ENCODE measurements at regions not wholly inside any gene's neighbourhood (a gene's known extent, or its start where the extent isn't known, plus 50 kb on each side); places are given as distances from the start of the nearest gene placed in this dataset.

DNA sequence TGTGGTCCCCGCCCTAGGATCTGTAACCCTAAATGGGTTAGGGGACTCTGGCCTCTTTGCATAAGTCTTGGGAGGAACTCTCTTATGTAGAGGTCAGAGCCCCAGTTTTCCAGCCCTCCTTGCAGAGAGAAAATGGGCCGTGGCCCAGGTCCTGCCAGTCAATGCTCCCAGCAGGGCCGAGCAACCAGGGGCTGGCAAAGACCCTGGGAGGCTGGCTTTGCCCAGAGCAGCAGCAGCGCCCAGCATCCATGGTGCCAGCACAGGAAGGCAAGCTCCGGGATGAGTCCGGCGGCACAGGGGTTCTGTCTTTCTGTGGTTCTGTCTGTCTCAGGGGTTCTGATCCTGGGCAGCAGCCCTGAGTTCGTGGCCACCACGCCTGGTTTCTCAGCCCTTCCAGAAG lies 684.8 kb downstream of the BRD1 start:
- no peak for DNase-seq (ENCODE audit: low read depth in 2 of 2)

DNA sequence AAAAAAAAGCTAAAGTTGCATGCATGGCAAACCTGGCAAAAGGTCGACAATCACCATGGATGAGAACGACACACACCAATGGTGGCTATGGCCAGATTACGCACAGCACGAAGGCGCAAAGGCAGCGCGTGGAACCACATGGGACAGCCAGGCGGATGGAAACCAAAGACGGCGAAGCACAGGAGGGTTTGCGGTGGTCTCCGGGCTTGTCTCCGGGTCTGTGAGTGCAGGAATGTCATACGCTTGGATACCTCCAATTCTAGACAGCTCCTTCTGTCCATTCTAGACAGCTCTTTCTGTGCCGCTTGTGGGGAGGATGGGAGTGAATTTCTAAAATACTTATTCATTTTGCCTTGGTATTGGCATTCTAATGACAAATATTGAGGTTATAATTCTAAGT lies 685.4 kb downstream of the BRD1 start:
- DNase-seq (ENCODE audit: low read depth in 2 of 2): no peak

DNA sequence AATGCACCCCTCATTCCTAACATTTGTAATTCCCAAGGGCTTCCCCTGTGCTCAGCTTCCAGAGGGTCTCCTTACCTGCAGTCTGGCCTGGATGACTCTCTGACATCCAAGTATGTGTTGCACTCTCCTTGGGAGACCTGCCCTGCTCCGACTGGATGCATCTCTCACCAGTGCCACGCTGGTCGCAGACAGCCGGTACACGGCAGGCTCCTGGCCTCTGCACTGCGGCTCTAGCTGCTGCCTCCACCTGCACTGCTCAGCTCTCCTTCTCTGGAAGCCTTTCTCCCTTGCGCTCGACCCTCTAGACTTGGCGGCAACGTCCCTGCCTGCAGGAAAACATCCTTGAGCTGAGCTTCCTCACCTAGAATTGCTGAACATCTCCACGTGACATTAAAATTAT lies 685.9 kb downstream of the BRD1 start:
- no peak for DNase-seq (ENCODE audit: low read depth in 2 of 2)

DNA sequence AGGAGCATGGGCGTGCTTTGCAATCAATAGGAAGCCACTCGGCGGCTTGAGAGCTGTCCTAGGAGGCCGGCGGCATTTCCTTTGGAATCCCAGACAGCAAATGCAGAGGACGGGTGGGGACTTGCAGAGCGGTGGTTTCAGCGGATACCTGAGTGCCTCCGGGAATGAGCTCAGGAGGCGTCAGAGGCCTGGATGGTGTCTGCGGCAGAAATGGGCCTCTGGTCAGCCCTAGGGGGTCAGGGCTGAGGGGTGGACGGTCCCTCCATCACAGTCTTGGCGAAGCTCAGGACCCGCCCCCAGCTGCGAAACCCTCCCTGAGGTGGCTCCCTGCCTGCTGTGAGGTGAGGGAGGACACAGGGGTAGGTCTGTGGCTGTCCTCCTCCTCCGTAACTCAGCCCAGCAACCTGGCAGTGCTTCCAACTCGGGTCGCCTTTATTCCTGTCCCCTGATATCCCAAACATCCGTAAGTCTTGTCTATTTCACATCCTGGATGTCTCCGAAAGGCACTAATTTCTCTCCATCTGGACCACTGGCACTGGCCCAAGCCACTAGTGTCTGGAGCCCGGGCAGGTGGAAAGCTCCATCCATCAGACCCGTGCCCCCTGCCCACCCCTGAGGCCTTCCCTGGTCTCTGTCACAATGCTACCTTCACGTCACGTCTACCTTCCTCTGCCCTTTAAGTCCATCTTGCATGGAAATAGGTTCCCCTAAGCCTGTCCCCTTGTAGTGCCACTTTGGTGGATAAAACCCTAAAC lies 686.6 kb downstream of the BRD1 start:
- no peak for DNase-seq (ENCODE audit: low read depth in 2 of 2)

DNA sequence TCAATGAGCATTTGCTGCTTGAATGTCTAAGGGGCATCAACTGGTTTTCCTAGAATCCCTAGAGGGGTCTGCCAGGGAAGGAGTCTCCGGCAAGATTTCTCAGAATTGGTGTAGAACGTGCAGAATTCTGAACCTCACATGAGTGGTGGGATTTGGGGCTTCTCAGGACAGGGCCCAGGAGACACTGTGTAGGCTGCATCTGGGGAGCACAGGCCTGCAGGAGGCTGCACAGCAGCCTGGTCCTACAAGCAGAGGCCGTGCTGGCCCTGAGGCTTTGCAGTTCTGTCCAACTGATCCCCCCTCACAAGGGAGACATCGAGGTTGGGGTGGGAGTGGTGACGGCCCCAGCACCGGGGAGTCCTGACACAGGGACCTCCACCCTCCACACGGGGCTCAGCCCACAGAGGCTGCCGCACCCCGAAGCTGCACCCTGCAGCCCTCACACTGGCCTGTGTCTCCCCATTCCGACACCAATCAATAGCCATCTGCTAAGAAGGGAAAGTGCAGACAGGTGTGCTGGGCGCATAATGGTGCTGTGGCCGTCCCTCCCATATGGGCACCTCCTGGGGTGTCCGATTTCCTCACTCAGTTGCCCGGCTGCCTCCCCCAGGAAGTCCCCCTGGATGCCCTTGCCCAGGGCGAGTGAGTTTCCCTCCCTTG lies 688.1 kb downstream of the BRD1 start:
- no peak for DNase-seq (ENCODE audit: low read depth in 2 of 2)

DNA sequence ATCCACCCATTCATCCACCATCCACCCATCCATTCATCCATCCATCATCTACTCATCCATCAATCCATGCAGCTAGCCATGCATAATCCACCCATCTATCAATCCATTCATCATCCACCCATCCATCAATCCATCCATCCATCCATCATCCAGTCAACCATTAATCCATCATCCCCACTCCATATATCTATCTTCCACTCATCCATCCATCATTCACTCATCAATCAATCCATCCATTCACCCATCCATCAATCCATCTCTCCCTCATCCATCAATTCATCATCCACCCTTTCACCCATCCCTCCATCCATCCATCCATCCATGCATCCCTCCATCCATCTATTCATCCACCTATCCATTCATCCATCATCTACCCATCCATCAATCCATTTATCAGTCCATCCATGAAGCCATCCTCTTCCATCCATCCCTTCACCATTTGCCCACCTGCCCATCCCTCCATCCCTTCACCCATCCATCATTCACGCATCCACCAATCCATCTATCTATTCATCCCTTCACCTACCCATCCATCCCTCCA lies 689.4 kb downstream of the BRD1 start:
- no peak for DNase-seq (ENCODE audit: low read depth in 2 of 2)

DNA sequence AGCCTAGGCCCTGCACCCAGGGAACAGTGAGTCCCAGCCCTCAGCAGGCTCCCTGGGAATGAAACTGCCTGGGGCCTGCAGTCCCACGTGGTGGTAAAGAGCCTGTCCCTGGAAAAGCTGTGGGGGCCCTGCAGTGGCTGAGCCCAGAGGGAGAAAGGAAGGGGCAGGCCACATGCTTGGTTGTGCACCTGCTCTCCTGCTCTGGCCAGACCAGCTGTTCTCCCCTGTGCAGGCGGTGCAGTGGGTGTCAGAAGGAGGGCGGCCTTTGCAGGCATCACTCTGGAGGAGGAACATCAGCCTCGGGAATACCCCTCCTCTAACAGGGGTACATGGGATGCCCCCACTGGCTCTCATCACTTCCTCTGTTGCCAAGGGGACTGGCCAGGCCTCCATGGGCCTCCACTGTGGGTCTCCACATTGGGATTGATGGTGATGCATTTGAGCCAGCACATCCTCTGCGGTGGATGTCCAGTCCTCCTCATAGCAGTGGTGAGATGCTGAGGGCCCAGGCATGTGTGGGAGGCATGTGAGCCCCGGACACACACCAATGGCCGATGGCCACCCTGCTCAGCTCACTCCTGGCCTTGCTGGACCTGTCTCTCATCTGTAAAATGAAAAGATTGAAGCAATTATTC lies 690.4 kb downstream of the BRD1 start:
- DNase-seq (ENCODE audit: low read depth in 2 of 2): no peak

DNA sequence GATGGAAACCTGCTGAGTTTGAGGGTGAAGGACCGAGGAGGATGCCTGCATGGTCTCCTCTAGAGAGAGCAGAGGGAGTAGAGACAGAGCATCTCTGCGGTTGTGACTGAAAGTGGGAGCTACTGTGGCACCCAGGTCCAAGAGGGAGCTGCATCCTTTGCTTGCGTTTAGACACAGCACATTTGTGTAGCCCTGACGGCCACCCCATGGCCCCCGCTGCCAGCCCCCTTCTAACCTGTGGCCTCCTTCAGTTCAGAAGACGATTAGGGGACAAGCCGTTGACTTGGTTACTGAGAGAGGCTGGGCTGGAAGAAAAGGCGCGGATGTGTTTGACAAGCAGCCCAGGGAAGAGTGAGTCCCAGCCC lies 690.9 kb downstream of the BRD1 start:
- DNase-seq (ENCODE audit: low read depth in 2 of 2): no peak

DNA sequence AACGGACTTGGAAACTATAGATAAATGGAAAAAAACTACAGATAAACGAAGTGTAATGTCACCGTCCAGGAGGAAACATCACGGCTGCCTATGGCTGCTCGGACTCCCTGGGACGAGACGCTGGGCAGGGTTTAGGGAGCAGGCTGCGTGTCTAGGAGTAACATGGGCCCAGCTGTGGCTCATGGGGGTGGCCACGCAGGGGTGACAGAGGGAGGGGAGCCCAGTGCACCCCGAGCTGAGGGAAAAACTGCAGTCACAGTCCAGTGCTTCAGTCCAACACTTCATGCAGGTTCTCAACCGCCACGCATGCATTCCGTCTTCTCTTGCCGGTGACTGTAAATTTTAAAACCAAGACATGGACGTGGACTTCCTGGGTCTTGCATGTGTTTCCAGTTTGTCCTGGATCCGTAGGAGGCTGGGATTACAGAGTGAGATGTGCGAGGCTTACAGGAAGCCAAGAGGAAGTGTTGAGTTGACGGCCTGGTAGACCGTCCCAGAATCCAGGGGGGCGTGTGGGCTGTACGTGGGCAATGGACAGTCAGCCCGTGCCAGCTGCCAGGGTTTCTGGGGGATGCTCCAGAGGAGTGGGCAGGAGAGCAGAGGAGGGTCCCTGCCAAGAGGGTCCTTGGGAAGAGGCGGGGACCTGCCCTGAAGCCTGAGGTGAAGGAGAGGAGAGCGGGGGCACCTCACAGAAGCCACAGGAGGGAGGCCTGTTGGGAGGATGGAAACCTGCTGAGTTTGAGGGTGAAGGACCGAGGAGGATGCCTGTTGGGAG lies 691.4 kb downstream of the BRD1 start:
- DNase-seq (ENCODE audit: low read depth in 2 of 2): no peak

DNA sequence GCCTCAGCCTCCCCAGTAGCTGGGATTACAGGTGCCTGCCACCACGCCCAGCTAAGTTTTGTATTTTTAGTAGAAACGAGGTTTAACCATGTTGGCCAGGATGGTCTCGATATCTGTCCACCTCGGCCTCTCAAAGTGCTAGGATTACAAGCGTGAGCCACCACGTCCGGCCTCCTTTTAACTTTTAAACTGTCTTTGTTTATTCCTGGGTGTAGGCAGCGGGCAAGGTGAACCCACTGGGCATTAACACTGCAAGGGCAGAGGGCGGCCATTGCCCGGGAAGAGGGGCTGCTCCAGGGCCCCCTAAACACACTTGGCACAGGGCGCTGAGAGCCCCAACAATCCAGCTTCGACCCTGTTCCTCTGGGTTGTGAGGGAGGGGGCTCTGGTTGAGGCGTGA lies 693.6 kb downstream of the BRD1 start:
- DNase-seq (ENCODE audit: low read depth in 2 of 2): no peak

DNA sequence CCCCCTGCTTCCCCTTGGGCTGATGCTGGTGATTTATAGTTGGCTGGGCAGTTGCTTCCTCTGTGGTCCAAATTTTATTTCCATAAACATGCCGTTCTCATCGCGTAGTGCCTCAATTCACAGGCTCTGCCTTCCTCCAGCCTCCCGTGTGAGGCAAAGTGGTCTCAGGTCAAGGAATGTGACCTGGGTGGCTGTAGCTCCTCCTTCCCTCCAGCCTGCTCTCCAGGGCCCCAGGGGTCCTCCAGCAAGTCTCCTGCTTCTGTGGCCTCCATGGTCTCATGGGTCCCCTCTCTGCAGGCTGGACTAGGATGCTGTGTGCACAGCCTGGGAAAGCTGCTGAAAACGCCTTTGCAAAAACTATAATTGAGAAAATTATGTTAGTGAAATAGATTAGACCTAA lies 694.1 kb downstream of the BRD1 start:
- DNase-seq (ENCODE audit: low read depth in 2 of 2): no peak

DNA sequence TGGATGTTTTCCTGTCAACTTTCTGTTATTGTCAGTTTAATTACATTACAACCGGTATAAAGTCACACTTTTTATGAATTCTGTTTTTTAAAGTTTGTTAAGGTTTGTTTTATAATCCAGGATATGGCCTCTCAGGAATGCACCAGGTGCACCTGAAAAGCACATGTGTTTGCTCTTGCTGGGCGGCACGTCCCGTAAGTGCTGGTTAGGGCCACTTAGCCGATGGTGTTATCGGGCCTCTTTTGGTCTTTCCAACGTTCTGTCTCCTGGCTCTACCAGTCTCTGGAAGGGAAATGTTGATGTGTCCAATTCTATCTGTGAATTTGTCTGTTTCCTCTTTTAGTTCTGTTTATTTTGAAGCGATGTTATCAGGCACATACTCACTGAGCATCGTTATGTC lies 695.7 kb downstream of the BRD1 start:
- no peak for DNase-seq (ENCODE audit: low read depth in 2 of 2)

DNA sequence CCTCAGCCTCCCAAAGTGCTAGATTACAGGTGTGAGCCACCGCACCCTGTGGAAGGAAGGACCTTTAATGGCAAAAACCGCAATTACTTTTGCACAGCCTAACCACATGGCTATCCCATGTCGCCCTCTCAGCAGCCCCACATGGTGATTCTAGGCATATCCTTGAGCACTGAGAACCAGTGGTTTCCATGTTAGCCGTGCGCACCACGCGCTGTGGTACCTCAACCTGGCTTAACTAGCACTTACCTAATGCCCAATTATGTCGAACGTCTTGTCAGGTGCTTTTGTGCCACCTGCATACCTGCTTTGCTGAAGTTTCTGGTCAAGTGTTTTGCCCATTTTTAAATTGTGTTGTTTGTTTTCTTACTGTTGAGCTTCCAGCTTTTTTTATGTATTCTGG lies 697.9 kb downstream of the BRD1 start:
- no peak for DNase-seq (ENCODE audit: low read depth in 2 of 2)

DNA sequence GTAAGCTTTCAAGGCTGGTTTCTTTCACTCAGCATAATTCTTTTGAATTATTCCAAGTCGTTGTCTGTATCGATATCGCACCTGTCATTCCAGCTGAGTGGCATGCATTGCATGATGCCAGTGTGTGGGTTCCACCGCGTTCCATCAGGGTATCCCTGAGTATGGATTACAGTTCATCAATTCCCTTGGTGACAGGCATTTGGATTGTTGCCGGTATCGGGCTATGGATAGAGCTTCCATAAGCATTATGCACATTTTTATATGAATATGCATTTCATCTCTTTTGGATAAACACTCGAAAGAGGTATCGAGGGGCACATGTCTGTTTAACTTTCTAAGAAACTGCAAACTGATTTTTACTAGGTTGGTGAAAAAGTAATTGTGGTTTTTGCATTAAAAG lies 698.8 kb downstream of the BRD1 start:
- no peak for DNase-seq (ENCODE audit: low read depth in 2 of 2)

DNA sequence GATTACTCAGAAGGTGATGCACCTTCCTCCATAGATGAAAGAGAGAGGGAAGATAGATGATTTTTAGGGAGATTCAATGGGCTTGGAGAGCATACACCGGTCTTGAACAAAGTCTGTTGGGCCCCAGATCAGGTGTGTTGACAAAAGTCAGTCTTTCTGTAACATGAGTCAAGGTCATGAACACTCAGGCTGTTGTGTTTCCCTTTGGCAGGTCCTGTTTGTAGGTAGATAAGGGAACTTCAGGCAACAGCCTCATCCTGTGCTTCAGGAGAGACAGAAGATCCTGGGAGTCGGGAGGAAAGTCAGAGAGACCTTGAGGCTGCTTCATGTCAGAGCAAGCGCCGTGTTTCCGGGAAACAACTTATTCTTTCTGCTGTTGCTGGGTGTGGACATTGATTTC lies 703.1 kb downstream of the BRD1 start:
- no peak for DNase-seq (ENCODE audit: low read depth in 2 of 2)

DNA sequence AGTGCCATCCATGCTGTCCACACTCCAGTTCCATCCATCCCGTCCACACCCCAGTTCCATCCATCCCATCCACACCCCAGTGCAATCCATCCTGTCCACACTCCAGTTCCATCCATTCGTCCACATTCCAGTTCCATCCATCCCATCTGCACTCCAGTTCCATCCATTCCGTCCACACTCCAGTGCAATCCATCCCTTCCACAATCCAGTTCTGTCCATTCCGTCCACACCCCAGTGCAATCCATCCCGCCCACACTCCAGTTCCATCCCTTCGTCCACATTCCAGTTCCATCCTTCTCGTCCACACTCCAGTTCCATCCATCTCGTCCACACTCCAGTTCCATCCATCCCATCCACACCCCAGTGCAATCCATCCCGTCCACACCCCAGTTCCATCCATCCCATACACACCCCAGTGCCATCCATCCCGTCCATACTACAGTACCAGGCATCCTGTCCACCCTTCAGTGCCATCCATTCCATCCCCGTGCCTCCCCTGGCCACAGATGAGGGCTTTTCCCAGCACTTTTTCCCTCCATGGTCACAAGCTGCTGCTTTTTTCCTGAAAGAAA lies 704.0 kb downstream of the BRD1 start:
- no peak for DNase-seq (ENCODE audit: low read depth in 2 of 2)

DNA sequence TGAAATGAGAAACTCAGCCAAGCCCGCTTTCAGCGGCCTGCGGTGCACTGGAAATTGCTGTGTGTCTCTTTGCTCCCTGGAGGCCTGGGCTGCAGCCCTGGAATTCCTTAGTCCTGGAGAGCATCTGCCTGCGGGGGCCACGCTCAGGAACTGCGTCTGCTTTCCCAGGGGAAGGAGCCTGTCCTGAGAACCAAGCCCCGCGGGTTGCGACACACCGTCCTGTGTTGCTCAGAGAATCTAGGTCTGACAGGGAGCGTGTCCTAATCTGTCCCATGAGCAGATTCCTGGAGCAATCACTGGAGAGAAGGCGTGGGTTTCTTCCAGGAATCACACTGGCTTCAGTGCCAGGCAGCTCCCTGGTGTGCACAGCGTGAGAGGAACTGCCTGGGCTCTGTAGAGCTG lies 708.1 kb downstream of the BRD1 start:
- no peak for DNase-seq (ENCODE audit: low read depth in 2 of 2)

DNA sequence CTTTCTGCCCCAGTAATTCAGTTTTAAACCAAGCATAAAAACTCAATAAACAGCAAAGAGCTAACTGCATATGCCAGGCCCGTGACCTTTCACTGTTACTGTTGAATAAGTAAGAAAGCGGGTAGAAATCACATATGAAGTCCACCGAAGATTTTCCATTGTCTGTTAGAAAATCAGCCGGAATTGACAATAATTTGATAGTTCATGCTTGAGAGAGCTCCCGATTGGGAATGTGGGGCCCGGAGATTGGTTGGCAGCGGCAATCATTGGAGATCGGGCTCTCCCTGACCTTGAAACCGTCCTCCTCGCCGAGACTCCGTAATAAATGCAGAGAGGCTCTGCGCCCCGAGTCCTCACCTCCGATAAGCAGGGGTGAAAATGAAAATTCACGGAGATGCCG lies 709.6 kb downstream of the BRD1 start:
- DNase-seq (ENCODE audit: low read depth in 2 of 2): no peak

DNA sequence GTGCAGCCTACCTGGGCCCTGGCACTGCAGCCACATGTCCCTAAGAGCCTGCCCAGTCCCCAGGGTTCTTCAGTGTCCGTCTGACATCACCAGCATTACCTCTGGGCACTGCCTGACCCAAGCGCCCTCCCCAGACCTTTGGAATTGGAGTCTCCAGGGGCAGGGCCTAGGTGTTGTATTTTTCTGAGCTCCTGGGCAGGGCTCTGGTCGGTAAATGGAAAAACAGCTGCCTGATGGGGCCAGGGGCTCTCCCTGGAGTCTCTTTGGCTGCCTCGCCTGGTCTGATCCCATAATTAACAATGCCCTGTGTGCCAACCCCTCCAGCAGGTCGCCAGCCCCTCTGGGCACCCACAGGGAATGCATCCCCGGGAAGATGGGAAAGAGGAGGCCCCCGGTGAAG lies 710.2 kb downstream of the BRD1 start:
- no peak for DNase-seq (ENCODE audit: low read depth in 2 of 2)

DNA sequence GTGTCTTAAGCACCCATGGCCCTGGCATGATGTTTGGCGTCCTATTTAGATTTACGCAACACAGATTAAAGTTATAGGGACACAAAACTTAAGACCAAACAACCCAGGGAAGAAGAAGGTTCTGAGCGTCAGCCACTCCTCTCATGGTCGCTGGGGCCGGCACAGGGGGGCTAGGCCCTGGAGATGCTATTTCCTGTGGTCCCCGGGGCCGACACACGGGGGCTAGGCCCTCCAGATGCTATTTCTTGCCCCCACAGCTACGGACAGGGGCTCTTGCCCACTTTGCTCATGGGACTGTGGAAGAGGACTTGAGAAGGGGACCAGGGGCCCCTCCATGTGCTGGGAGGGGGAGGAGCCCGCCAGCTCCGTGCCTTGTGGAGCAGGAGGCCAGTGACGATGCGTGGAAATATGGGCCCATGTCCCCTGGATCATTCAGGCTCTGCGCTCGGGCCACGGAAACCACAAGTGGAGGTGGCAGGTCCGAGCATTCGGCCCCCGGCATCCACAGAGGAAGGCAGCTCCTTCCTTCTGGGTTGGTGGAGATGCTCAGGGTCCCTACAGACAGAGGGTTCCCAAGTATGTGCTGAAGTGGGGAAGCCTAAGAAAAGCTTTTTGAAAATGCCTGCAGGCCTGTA lies 711.1 kb downstream of the BRD1 start:
- no peak for DNase-seq (ENCODE audit: low read depth in 2 of 2)

DNA sequence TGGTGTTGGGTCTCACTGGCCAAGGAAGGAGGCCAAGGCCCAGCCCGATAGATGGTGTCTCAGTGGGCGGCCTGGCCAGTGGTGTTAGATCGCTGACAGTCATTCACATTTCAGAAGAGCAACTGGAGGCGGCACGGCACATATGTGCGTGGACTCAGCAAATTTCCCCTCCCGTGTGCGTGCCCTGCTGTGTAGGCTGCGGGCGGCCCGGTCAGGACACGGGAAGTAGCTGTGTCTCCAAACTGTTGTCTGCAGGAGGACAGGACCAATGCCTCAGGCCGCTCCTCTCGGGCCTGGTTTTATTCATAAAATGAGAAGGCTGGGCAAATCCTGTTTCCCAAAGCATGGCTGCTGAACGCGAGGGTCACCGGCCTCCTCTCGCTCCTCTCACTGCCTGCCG lies 711.7 kb downstream of the BRD1 start:
- no peak for DNase-seq (ENCODE audit: low read depth in 2 of 2)

DNA sequence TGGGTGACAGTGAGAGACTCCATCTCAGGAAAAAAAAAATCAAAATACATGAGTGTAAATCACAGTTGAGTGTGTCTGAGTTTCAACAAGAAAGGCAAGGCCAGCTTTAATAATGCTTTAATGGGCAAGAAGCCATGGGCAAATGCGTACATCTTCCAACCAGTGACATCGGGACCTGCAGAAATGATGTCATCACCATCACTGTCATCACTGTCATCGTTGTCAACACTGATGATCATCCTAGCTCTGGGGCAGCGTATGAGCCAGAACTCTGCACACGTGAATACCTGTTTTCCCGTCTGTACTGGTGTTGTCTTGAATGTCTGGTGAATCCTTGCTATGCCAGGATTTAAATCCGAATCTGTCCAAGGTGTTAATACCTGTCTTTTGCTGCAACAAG lies 712.5 kb downstream of the BRD1 start:
- DNase-seq (ENCODE audit: low read depth in 2 of 2): no peak
